SH-SY5Y (cell line): ENCODE measurements at regions not wholly inside any gene's neighbourhood (a gene's known extent, or its start where the extent isn't known, plus 50 kb on each side); places are given as distances from the start of the nearest gene placed in this dataset.

Experiments
- GATA2 ChIP-seq: IDR thresholded peaks from 2 replicates; pipeline ENCODE4 v1.6.1; 2011; ENCODE audit warnings: mild to moderate bottlenecking, low read depth, low read length
- GATA3 ChIP-seq: IDR thresholded peaks from 2 replicates; pipeline ENCODE4 v1.6.1; 2011; ENCODE audit warnings: low read depth, mild to moderate bottlenecking, low read length, moderate library complexity

DNA sequence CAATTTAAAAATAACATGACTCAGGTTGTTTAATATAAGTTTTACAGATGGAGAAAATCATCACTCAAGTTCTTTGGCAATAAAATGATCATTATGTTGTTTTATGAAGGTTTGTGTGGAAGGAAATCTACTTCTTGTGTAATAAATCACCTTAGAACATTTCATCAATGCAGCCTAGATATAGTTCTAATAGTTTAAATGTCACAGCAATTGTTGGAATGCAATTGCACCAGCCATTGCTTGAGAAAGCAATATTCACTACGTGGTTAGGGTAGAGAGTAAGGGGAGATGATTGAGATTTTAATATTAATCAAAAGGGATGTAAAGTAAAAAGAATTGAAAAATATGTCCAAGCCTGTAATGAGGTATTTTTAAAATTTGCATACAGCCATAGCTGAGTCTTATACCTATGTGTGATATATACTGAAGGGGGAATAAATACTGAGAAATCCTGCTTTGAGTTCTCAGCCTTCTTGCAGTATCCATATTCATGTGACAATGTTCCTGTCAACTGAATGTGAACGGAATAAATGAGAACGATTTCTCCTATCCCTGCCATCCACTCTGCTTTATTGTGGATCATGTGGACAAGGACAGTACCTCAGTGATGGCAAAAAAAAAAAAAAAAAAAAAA is 257.9 kb downstream of the OTOL1 start:
- TF ChIP-seq GATA2 (no peak), GATA3 (no peak)
